ACC112 (cell line): ENCODE measurements at regions not wholly inside any gene's neighbourhood (a gene's known extent, or its start where the extent isn't known, plus 50 kb on each side); places are given as distances from the start of the nearest gene placed in this dataset.

Experiments used
- H2AFZ ChIP-seq: fragments of 200-600 bp; sonication (generic); one replicate; pipeline ENCODE4 v1.6.0; 2017; ENCODE audit warnings: antibody characterized with exemption, low read length; ENCODE audit not compliant: unreplicated experiment
- H3K27ac ChIP-seq: fragments of 200-600 bp; sonication (generic); 2 replicates; pipeline ENCODE4 v1.5.1; 2014; ENCODE audit warnings: low read depth, mild to moderate bottlenecking, antibody characterized with exemption, low read length, moderate library complexity
- H3K27me3 ChIP-seq: fragments of 200-600 bp; sonication (generic); 2 replicates; pipeline ENCODE4 v1.6.1; 2014; ENCODE audit warnings: mild to moderate bottlenecking, antibody characterized with exemption, low read length, moderate library complexity, mixed read lengths; ENCODE audit not compliant: insufficient read depth
- H3K36me3 ChIP-seq: fragments of 200-600 bp; sonication (generic); 2 replicates; pipeline ENCODE4 v1.6.1; 2016; ENCODE audit warnings: mild to moderate bottlenecking, antibody characterized with exemption, low read length, moderate library complexity, mixed read lengths; ENCODE audit not compliant: insufficient read depth
- H3K4me1 ChIP-seq: fragments of 200-600 bp; sonication (generic); one replicate; pipeline ENCODE4 v1.6.1; 2016; ENCODE audit warnings: low read length, mixed read lengths; ENCODE audit not compliant: insufficient read depth, unreplicated experiment, control insufficient read depth
- H3K4me3 ChIP-seq: fragments of 200-600 bp; sonication (generic); 2 replicates; pipeline ENCODE4 v1.5.1; 2014; ENCODE audit warnings: mild to moderate bottlenecking, low read depth, low read length
- H3K79me2 ChIP-seq: fragments of 200-600 bp; sonication (generic); one replicate; pipeline ENCODE4 v1.6.0; 2016; ENCODE audit warnings: low read length; ENCODE audit not compliant: control insufficient read depth, unreplicated experiment, insufficient read depth

DNA sequence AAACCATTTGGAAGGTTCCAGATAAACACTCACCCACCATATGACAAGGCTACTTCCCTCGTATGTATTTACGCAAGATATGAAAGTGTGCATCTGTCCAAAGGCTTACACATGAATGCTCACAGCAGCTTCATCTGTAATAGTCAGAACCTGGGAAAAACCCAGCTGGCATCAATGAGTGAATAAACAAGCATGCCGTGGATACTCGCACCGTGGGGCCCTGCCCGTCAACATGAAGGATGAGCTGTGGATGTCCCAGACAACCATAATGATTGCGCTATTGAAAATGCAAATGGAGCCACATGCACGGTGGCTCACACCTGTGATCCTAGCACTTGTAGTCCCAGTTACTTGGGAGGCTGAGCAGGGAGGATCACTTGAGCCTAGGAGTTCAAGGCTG is 60.6 kb upstream of the FCN1 start:
- Histone ChIP-seq H3K79me2 (no peaks in the 10 kb centered on the region), H3K27me3 (peaks cover 51% of the 10 kb centered on the region), H3K4me3 (no peak overlapping the region), H3K36me3 (no peaks in the 10 kb centered on the region), H2AFZ (no peak overlapping the region), H3K27ac (no peak overlapping the region), H3K4me1 (no peaks in the 10 kb centered on the region)

DNA sequence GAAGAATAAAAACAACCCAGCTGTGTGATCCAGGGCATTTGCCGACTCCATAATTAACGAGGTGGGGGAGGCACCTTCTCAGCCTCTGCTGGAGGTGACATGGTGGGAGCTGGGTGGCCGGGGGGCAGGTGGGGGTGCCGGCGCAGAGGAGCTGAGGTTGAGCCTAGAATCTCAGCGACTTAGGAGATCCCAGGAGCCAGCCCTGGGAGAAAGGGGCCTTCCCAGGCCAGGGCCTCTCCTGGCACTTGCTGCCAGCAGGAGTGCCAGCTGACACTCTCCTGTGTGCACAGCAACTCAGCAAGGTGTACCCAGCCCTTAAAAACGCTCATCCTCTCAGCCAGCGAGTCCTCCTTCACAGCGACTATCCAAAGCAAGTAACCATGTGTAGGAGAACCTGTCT is 62.8 kb upstream of the FCN1 start:
- H2AFZ ChIP-seq, result no peak overlapping the region
- no peaks in the 10 kb centered on the region for H3K79me2 ChIP-seq
- no peaks in the 10 kb centered on the region for H3K4me1 ChIP-seq
- no peaks in the 10 kb centered on the region for H3K36me3 ChIP-seq
- no peak overlapping the region for H3K27ac ChIP-seq
- peaks cover 39% of the 10 kb centered on the region for H3K27me3 ChIP-seq
- H3K4me3 ChIP-seq, result no peak overlapping the region

DNA sequence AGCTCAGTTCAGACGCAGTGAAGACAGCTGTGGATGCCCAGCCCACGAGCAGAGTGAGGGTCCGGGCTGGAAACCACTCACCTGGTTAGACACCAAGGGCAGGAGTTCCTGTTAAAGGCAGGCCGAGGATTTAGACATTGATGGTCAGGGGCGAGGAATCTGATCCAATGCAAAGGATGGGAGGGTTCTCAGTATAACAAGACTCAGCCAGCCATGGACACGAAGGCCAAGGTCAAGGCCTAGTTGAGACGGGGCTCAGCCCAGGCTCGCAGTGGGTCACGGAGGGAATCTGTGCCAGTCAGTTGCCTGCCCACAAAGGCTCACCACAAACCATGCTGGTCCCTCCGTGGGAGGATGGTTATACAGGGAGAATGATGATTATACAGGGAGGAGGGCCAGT is 63.3 kb upstream of the FCN1 start:
- Histone ChIP-seq H3K36me3 (no peaks in the 10 kb centered on the region), H3K4me1 (no peaks in the 10 kb centered on the region), H3K27me3 (peaks cover 36% of the 10 kb centered on the region; the same call in 1 of the 2 replicates), H2AFZ (no peak overlapping the region), H3K79me2 (no peaks in the 10 kb centered on the region), H3K4me3 (no peak overlapping the region), H3K27ac (no peak overlapping the region)

- H2AFZ ChIP-seq, result no peak overlapping the region
- H3K79me2 ChIP-seq, result no peaks in the 10 kb centered on the region
- H3K27me3 ChIP-seq, result peaks cover 32% of the 10 kb centered on the region; the same call in 1 of the 2 replicates
- no peak overlapping the region for H3K4me3 ChIP-seq
- no peak overlapping the region for H3K27ac ChIP-seq
- no peaks in the 10 kb centered on the region for H3K4me1 ChIP-seq
- H3K36me3 ChIP-seq, result no peaks in the 10 kb centered on the region
Observed at GRCh38 chr9:134981829-134982228, 64.1 kb upstream of the FCN1 start.

DNA sequence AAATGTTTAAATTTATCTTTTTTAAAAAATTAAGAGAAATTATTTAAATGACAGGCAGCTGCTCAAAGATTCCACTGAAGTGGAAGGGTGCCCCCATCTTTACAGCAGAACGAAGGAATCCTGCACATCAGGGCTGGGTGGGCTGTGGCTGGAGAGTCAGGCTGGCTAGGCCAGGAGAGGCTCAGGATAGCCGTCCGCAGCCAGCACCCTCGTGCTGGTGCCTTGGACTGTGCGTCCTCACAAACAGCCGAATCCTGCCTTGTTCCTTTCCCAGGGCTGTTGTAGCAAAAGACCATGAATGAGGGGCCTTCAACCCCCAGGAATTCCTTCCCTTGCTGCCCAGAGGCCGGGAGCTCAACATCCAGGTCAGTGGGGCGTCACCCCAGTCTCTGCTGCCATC is 64.6 kb upstream of the FCN1 start:
- H3K4me3 ChIP-seq, result no peak overlapping the region
- no peak overlapping the region for H3K27ac ChIP-seq
- H2AFZ ChIP-seq, result no peak overlapping the region
- no peaks in the 10 kb centered on the region for H3K36me3 ChIP-seq
- no peaks in the 10 kb centered on the region for H3K4me1 ChIP-seq
- no peaks in the 10 kb centered on the region for H3K79me2 ChIP-seq
- peaks cover 34% of the 10 kb centered on the region; the same call in 1 of the 2 replicates for H3K27me3 ChIP-seq

DNA sequence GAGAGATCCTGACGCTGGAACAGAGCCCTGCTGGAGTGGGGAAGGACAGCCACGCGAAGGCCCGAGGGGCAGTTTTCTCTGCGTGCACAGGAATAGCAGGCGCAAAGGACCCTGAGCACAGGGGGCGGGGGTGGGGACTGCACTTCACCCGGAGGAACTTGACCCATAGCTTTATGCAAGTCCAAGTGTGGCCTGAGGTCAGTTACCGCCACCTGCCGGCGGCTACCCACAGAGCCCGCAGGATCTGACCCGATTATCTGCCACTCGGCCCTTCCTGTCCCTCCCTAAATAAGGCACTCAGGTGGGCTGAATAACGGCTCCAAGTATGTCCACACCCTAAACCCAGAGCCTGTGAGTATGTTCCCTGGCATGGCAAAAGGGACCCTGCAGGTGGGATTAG is 65.4 kb upstream of the FCN1 start:
- Histone ChIP-seq H2AFZ (no peak overlapping the region), H3K4me1 (no peaks in the 10 kb centered on the region), H3K36me3 (no peaks in the 10 kb centered on the region), H3K27me3 (peaks cover 30% of the 10 kb centered on the region; the same call in 1 of the 2 replicates), H3K27ac (no peak overlapping the region), H3K4me3 (no peak overlapping the region), H3K79me2 (no peaks in the 10 kb centered on the region)

DNA sequence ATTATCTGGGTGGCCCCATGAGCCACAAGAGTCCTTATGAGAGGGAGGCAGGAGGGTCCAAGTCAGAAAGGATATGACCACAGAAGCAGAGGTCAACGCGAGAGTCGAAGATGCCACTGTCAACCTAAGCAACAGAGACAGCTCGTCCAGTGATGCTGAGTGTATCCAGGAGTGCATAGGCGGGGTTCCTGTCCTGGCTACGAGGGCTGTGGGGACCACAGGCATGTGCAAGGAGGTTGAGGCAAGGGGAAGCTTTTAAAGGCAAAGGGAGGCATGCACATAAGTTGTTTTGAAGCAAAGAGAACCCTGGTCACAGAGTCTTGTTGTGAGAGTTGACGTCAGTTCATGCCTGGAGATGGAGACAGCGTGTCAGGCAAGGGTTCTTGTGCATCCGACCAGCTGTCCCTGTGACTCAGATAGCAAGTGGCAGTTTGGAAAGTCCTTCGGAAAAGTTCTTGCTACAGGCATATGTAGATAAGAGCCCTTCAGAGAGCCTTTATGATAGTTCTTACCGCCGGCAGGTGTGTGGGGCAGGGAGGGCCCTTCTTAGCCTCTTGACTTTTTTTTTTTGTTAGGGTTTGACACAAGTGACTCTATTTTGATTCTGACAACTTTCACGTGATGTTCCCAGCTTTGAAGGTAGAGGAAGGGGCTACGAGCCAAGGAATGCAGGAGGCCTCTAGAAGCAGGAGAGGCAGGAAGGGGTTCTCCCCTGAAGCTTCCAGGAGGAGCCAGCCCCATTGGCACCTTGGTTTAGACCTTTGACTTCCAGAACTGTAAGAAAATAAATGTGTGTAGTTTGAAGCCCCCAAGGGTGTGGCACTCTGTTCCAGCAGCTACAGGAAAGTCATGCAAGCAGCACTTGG is 66.0 kb upstream of the FCN1 start:
- H3K27ac ChIP-seq, result no peak overlapping the region
- no peaks in the 10 kb centered on the region for H3K4me1 ChIP-seq
- no peak overlapping the region for H2AFZ ChIP-seq
- H3K36me3 ChIP-seq, result no peaks in the 10 kb centered on the region
- no peak overlapping the region for H3K4me3 ChIP-seq
- no peaks in the 10 kb centered on the region for H3K79me2 ChIP-seq
- peaks cover 25% of the 10 kb centered on the region; the same call in 1 of the 2 replicates for H3K27me3 ChIP-seq

- Histone ChIP-seq H3K4me3 (no peak overlapping the region), H3K4me1 (no peaks in the 10 kb centered on the region), H3K27ac (no peak overlapping the region), H3K79me2 (no peaks in the 10 kb centered on the region), H2AFZ (no peak overlapping the region), H3K36me3 (no peaks in the 10 kb centered on the region), H3K27me3 (peaks cover 25% of the 10 kb centered on the region; the same call in 1 of the 2 replicates)
Observed at GRCh38 chr9:134984372-134985265, 66.9 kb upstream of the FCN1 start.

DNA sequence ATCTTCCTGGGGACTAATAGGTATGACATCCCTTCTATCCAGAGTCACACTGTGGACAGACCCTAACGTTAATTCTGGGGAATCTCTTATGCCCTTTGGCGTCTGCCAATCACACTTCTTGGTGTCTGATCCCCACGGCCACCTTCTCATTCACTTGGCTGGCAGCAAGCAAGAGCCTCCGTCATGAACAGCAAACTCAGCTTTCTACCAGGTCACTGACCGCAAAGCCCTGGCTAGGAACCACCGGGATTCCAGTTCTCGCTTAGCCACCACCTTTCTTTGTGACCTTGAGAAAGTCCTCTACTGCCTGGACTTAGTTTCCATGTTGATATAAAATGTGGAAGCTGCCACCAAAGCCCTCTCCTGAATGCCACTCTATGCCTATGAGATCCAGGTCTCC is 67.7 kb upstream of the FCN1 start:
- Histone ChIP-seq H3K27me3 (peaks cover 22% of the 10 kb centered on the region; the same call in 1 of the 2 replicates), H3K79me2 (no peaks in the 10 kb centered on the region), H2AFZ (no peak overlapping the region), H3K4me1 (no peaks in the 10 kb centered on the region), H3K36me3 (no peaks in the 10 kb centered on the region), H3K4me3 (no peak overlapping the region), H3K27ac (no peak overlapping the region)

GRCh38 chr9:134986957-134987356 is 69.2 kb upstream of the FCN1 start:
- H3K79me2 ChIP-seq, result no peaks in the 10 kb centered on the region
- H3K27ac ChIP-seq, result no peak overlapping the region
- H3K36me3 ChIP-seq, result no peaks in the 10 kb centered on the region
- H3K4me3 ChIP-seq, result no peak overlapping the region
- H2AFZ ChIP-seq, result no peak overlapping the region
- H3K27me3 ChIP-seq, result peaks cover 14% of the 10 kb centered on the region; the same call in 1 of the 2 replicates
- no peaks in the 10 kb centered on the region for H3K4me1 ChIP-seq
